GM21390 (cell line): ENCODE measurements at regions not wholly inside any gene's neighbourhood (a gene's known extent, or its start where the extent isn't known, plus 50 kb on each side); places are given as distances from the start of the nearest gene placed in this dataset.
"Not testable (repeated sequence)": the region's sequence is repeated elsewhere in the genome, so short reads cannot be mapped to it uniquely, and the experiment has no call there.

Experiments used
- ATAC-seq: cut with Tn5 transposase; IDR thresholded peaks from one replicate; pipeline ENCODE4 v1.9.1; 2021; ENCODE audit not compliant: unreplicated experiment

DNA sequence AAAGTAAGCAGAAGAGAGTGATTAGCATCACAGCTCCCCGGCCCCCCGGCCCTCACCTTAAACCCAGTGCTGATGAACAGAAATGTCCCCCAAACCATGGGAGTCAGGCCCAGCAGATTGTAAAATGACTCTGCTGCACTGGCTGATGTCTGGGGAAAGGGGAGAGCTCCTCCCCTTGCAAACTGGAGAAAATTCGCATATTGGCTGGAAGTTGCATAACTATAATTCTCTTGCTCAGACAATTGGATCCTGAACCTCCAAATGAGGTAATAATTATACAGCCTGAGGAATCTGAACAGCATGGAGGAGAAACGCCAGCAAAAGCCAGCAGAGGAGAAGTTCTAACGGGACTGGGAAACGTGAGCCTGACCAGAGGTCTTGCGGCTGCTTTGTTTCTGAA lies 109.7 kb downstream of the C16orf95 start:
- ATAC-seq = no peak

DNA sequence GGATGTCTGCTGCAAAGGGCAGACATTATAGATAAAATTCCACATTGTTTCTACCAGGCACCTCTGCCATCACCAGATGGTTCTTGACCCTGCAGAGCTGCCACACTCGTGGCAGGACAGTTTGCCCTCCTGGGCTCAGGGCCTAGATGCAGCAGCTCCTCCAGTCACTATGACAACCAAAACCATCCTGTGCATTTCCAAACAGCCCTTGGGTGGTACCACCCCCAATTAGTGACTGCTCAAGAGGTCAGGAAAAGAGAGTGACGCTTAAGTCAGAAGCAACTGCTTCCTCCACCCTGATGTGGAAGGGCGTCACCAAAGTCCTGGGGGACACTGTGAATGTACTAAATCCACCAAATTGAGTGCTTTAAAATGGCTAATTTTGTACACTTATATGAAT lies 109.2 kb downstream of the C16orf95 start:
- no peak for ATAC-seq

DNA sequence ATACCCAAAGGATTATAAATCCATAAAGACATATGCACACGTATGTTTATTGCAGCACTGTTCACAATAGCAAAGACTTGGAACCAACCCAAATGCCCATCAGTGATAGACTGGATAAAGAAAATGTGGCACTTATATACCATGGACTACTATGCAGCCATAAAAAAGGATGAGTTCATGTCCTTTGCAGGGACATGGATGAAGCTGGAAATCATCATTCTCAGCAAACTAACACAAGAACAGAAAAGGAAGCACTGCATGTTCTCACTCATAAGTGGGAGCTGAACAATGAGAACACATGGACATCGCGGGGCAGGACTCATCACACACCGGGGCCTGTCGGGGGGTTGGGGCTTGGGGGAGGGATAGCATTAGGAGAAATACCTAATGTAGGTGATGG lies 108.2 kb downstream of the C16orf95 start:
- ATAC-seq = not testable (repeated sequence)

DNA sequence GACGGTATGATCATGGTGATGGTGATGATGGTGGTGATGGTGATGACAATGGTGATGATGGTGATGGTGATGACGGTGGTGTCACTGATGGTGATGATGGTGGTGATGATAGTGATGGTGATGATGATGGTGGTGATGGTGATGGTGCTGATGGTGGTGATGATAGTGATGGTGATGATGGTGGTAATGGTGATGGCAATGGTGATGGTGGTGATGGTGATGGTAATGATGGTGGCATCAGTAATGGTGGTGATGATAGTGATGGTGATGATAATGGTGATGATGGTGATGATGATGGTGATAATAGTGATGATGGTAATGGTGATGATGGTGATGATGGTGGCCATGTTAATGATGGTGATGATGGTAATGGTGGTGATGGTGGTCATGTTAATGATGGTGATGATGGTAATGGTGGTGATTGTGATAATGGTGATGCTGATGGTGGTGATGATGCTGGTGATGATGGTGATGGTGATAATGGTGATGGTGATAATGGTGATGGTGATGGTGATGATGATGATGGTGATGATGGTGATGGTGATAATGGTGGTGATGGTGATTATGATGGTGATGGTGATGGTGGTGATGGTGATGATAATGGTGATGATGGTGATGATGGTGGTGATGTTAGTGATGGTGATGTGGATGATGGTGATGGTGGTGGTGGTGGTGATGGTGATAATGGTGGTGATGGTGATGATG lies 107.2 kb downstream of the C16orf95 start:
- no peak for ATAC-seq

DNA sequence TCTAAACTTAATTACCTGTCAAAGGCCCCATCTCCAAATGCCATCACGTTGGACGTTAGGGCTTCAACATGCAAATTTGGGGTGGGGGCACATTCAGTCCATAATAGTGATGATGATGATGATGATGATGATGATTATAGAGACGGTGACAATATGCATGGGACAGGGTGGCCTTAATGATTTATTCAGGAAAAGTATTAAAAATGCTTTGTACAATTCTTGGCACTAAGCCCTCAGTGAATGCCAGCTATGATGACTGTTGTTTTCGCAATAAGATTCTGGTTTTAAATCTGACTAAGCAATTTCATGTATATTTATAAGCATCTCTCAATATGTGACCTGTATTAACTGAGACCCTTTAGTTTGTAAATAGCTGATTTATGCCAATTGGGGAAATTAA lies 106.3 kb downstream of the C16orf95 start:
- ATAC-seq = no peak

DNA sequence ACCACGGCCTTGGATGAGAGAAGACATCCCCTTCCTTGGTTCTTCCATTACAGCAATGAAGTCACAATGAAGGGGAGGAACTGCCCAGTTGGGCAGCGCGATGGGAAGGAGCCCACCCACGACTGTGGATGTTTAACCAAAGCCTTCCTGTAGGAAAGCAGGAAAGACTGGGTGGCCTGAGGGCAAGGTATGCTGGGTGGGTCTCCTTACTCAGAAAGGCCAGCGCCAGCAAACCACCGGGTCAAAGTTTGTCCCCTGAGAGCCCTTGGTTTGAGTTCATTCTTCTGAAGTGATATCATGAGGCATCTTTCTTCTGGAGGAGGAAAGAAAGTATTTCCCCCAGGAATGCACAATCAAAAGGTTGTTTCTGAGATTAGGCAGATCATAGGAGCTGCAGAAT lies 105.2 kb downstream of the C16orf95 start:
- no peak for ATAC-seq

DNA sequence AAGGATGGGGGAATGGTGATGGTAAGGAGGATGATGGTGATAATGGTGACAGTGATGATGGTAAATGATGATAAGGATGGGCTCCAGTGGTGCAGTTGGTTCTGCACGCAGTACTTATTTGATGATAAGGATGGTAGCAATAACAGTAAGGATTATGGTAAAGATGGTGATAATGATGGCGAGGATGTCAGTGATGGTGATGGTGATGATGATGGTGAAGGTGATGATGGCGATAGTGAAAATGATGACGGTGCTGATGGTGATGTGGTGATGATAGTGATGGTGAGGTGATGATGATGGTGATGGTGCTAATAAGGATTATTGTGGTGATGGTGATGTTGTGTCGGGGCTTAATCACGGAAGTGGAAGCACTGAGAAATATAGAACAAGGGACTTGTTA lies 103.7 kb downstream of the C16orf95 start:
- ATAC-seq = no peak

DNA sequence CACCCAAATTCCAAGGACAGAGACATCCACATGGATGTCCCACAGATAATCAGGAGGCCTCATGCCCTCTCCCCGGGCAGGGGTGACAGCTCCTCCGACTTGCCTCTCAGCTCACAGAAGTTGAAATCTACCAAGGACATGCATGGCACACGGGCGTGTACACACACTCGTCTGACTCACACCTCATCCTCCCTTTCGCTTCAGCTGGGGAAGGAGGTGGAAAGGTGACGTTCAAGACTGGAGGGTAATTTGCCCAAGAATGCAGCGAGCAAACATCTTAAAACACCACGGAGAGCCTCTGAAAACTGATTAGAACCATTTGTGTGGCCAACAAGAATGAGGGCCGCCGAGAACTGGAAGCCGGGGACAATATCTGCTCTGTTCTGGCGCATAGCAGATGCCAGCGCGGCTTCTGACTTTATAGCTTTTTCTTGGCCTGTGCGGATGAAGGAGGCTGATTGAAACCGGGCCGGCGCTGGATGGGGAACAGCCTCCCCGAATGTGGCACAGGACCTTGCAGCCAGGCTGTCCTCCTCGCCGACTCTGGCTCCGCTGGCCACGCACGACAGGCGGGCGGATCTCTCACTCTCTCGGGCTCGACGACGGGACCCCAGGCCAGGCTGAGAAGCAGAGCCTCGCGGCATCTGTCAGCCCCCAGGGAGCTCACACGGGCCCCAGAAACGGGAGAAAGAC lies 100.9 kb downstream of the C16orf95 start:
- no peak for ATAC-seq

DNA sequence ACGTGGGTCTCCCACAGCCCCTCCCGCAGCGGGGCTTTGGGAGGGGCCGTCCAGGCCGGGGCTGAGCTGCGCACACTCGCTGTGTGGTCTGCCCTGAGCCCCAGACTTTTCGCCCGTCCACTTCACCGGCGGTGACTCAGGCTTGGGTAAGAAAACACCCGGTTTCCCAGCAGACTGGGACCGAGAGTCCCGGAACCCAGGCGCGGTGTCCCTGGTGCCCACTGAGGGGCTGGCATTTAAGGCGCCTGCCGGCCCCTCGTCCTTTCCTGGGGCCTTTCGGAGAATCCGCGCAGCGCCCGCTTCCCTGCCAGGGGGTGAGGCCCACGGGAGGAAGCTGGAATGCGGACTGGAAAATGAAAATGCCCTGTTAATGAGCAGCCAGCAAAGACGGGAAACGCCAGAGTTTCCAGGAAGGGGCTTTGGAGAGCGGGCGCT lies 100.3 kb downstream of the C16orf95 start:
- ATAC-seq = no peak

DNA sequence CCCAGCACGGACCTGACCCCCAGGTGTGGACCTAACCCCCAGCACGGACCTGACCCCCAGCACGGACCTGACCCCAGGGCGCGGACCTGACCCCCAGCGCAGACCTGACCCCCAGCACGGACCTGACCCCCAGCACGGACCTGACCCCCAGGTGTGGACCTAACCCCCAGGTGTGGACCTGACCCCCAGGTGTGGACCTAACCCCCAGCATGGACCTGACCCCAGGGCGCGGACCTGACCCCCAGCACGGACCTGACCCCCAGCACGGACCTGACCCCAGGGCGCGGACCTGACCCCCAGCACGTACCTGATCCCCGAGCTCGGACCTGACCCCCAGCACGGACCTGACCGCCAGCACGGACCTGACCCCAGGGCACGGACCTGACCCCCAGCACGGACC lies 99.4 kb downstream of the C16orf95 start:
- ATAC-seq = not testable (repeated sequence)

DNA sequence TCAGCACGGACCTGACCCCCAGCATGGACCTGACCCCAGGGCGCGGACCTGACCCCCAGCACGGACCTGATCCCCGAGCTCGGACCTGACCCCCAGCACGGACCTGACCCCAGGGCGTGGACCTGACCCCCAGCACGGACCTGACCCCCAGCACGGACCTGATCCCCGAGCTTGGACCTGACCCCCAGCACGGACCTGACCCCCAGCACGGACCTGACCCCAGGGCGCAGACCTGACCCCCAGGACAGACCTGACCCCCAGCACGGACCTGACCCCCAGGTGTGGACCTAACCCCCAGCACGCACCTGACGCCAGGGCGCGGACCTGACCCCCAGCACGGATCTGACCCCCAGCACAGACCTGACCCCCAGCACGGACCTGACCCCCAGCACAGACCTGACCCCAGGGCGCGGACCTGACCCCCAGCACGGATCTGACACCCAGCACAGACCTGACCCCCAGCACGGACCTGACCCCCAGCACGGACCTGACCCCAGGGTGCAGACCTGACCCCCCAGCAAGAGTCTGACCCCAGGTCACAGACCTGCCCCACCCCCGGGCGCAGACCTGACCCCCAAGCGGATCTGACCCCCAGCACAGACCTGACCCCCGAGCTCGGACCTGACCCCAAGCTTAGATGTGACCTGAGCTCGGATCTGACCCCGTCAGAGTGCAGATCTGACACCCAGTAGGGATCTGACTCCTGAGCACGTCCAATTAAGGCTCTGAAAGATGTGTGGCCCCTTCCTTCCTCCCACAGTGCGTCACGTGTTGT lies 98.7 kb downstream of the C16orf95 start:
- ATAC-seq = no peak

DNA sequence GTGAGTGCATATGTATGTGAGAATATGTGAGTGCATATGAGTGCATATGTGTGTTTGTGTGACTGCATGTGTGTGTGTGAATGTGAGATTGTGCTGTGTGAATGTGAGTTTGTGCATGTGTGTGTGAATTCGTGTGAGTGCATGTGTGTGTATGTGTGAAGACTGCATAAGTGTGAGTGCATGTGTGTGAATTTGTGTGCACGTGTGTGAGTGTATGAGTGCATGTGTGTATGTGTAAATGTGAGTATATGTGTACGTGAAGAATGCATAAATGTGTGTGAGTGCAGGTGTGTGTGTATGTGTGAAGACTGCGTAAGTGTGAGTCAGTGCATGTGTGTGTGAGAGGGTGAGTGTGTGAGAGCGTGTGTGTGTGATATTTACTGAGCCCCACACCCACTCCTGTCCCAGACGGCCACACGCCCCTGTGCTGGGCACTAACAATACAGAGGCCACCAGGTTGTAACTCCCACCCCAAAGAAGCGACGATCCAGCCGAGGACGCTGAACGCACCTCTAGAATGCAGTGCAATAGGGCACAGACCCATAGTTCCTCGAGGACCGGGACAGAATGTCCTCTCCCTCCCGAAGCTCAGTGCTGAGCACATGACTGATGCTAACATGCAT lies 97.8 kb downstream of the C16orf95 start:
- no peak for ATAC-seq

DNA sequence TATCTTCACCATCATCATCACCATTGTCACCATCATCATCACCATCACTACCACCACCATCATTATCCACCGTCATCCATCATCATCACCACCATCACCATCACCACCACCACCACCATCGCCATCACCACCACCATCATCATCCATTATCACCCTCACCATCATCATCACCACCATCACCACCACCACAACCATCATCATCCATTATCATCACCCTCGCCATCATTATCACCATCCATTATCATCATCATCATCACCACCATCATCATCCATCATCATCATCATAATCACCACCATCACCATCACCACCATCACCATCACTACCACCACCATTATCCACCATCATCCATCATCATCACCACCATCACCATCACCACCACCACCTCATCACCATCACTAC lies 95.6 kb downstream of the C16orf95 start:
- ATAC-seq = no peak

DNA sequence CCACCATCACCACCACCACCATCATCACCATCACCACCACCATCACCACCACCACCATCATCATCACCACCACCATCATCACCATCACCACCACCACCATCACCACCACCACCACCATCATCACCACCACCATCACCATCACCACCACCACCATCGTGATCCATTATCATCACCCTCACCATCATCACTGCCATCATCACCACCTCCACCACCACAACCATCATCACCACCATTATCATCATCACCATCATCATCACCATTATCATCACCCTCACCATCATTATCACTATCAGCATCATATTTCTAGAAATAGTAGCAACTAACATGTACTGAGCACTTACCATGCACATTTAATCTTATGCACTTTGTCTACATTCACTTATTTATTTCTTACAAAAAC lies 94.9 kb downstream of the C16orf95 start:
- no peak for ATAC-seq

DNA sequence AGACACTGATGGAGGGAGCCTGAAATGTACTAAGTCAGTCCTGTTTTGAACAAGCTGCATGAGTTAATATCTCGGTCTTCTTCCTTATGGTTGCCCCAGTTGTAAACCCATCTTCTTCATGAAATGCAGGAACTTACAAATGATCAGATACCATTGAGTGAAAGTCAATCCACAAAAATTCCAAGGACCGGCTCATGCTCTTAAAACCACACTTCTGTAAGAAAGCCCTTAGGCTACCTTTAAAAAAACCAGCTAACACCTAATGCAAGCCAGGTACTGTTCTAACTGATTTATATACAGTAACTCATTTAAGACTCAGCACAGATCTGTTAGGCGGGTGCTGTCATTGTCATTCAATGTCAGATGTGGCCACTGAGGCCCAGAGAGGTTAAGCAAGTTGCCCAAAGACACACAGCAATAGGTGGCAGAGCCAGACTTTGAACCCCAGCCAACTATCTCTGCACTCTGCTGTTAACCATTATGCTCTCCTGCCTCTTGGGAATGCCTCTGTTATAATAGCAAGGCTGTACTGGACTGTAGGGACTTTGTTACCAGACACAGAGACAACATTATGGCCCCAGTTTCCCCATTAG lies 93.4 kb downstream of the C16orf95 start:
- ATAC-seq = no peak

DNA sequence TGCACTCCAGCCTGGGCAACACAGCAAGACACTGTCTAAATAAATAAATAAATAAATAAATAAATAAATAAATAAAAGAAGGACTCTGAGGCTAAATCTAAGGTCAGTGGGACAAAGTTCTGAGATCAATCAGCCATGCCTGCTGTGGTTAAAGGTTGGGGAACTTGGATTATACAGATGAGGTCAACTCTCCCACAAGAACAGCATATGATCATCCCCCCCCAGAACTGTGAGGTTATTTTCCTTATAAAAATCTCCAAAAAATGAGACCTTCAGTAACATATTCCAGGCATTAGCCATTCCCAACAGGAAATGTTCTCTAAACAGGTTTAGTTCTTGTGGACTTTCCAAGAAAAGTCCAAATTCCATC lies 90.3 kb downstream of the C16orf95 start:
- ATAC-seq = no peak

DNA sequence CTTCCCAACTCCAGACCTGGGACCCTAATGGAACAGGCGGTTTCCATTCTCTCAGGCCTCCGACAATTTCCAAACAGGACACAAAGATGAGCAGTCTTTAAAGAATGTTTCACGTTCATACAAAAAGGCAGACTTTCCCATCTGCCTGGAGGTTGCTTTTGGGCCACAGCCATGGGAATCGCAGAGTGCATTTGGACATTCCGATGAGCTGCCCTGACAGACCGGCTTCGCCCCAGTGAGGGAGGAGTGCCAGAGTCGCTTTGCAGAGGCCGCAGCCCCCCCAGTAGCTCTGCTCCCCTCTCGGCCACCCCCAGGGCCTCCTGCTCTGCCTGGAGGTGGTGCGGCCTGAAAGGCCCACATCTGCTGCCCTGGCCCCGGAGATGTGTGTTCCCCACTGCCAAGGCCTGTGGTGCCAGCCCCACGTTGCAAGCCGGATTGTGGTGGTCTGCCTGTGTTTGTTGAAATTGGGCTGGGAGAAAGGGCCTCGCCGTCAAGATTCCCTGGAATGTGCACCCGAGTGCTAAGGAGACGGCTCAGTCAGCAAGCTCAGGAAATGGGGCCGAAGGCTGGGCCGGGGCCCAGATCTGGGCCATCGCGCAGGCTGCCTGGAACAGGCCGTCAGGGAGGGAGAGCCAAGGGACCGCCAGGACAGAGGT lies 89.8 kb downstream of the C16orf95 start:
- ATAC-seq = no peak

DNA sequence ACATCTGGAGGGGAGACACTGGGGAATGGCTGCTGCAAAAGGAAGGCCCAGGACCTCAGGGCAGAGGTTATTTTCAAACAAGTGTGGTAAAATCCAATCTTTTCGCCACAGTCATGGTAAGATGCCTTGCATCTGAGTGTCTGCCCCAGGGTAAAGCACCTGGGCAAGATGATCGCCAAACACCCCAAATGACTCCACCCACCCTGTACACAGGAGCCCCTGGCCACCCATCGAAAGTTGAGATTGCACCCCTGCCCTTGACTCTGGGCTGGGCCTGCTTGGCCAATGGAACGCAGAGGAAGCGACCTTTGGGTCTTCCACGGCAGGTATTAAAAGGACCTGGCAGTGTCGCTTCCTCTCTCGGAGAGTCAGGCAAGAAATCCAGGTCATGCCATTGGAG lies 88.8 kb downstream of the C16orf95 start:
- no peak for ATAC-seq

DNA sequence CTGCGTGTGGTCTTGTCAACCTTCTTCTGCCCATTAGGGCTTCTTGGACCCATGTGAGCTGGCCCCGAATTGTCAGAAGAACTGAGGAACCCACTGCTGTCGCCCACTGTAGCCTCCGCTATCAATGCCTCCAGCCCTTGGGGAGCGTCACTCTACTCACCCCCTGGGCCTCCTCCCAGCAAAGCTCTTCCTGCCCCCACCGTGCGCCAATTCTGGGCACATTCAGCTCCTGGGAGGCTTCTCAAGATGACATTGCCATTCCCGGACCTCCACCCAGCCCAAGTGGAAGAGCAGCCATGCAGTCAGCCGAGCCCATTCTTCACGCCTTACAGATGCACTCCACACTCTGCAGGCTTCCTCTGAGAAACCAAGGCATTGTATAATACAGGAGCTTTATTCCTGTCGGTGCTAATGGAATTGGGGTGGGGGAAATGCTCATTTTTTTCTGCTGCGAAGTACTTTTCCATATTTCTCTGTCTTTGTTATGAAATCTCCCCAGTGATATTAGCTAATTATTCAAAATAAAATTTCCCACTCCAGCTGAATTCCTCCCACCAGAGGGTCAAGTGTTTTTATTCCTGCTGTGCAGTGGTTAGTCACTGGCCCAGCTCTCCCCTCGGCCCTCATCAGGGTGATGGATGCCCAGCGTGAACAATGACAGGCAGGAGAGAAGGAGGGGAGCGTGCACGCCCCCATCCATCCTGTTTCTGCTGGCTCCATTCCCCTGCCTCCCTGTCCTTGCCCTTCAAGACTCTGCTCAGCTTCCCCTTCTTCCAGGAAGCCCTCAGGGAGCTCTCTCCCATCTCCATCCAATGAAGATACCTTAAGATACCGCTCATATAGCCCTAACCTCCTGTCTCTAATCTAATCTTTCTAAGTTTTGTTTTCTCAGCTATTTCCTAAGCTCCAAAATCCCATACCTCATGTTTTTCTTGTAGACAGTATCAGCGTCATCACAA lies 87.7 kb downstream of the C16orf95 start:
- ATAC-seq = no peak

DNA sequence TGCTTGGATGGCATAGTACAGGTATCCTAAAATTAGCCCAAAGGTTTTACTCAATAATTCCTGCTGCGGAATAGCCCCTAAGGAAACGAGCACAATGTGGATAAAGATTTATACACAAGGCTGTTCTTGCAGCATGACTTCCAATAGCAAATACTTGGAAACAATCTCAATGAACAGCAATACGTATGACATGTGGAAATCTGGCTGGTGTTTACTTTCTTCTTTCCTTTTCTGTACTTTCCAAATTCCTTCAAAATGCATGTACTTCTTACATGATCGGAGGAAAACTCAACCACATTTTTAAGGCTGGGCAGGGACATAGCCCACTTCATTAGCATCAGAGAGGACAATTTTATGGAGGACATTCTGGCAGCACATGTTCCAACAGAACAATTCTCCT lies 86.6 kb downstream of the C16orf95 start:
- no peak for ATAC-seq
